Tibial artery (tissue), 4 donors: ENCODE measurements at regions not wholly inside any gene's neighbourhood (a gene's known extent, or its start where the extent isn't known, plus 50 kb on each side); places are given as distances from the start of the nearest gene placed in this dataset.

Experiments used
- DNase-seq, 2 donors: peaks; one replicate each; pipeline ENCODE4 v3.0.0-alpha.2; 2019
- H3K27ac ChIP-seq, 2 donors: fragments of 200-600 bp; sonication (generic) in 1 of 2; 1 replicate in 1 of 2; 2 replicates in 1 of 2; pipeline ENCODE4 v1.5.1; 2018 to 2019; ENCODE audit warnings: mild to moderate bottlenecking in 1 of 2
- H3K27me3 ChIP-seq, 2 donors: fragments of 200-600 bp; sonication (generic) in 1 of 2; one replicate each; pipeline versions ENCODE4 v1.5.1 to v1.6.0; 2016 to 2019
- H3K36me3 ChIP-seq, 3 donors: fragments of 200-600 bp; sonication (generic) in 2 of 3; one replicate each; pipeline ENCODE4 v1.5.1; 2016 to 2019; ENCODE audit warnings: mild to moderate bottlenecking in 2 of 3
- H3K4me1 ChIP-seq, 4 donors: fragments of 200-600 bp; sonication (generic) in 2 of 4; 1 replicate in 3 of 4; 2 replicates in 1 of 4; pipeline ENCODE4 v1.5.1; 2016 to 2019
- H3K4me3 ChIP-seq, 2 donors: fragments of 200-600 bp; sonication (generic) in 1 of 2; 1 replicate in 1 of 2; 2 replicates in 1 of 2; pipeline ENCODE4 v1.5.1; 2018 to 2019; ENCODE audit warnings: mild to moderate bottlenecking in 2 of 2
- H3K9me3 ChIP-seq, 3 donors: fragments of 200-600 bp; sonication (generic) in 1 of 3; one replicate each; pipeline ENCODE4 v1.5.1; 2016 to 2019
- CTCF ChIP-seq, 2 experiments: fragments of 200-600 bp in 1 of 2; fragments of 450-650 bp in 1 of 2; IDR thresholded peaks; one replicate each; pipeline ENCODE4 v1.5.1; 2017 to 2019; ENCODE audit warnings: antibody characterized with exemption in 2 of 2, mild to moderate bottlenecking in 1 of 2, moderate library complexity in 1 of 2
- intact Hi-C: fragments of 100-400 bp; cut with DNase I; formaldehyde crosslinking; loops from one replicate; pipeline ENCODE4 v1.15.0; 2023; ENCODE audit warnings: low total_unique reads

- no peaks in the 10 kb centered on the region for H3K4me1 ChIP-seq
- intact Hi-C loops: no loop called here
- no peak for TF ChIP-seq CTCF (IDR thresholded peaks at IDR 0.05)
- H3K4me3 ChIP-seq: no peak overlapping the region
- no peaks in the 10 kb centered on the region for H3K9me3 ChIP-seq
- no peak for DNase-seq
- no peaks in the 10 kb centered on the region for H3K27me3 ChIP-seq
- H3K36me3 ChIP-seq: no peaks in the 10 kb centered on the region
- H3K27ac ChIP-seq: no peak overlapping the region
Observed at GRCh38 chr5:39732166-39732565, 307.4 kb upstream of the DAB2 start.

- Histone ChIP-seq H3K4me3 (no peak overlapping the region), H3K27me3 (no peaks in the 10 kb centered on the region), H3K27ac (no peak overlapping the region), H3K9me3 (no peaks in the 10 kb centered on the region), H3K36me3 (no peaks in the 10 kb centered on the region), H3K4me1 (no peaks in the 10 kb centered on the region)
- no peak for DNase-seq
- TF ChIP-seq CTCF (IDR thresholded peaks at IDR 0.05): no peak
- intact Hi-C loops: no loop called here
Observed at GRCh38 chr5:39730699-39731098, 305.9 kb upstream of the DAB2 start.

GRCh38 chr5:39730006-39730405 is 305.2 kb upstream of the DAB2 start:
- intact Hi-C loops: no loop called here
- no peaks in the 10 kb centered on the region for H3K4me1 ChIP-seq
- H3K27me3 ChIP-seq: no peaks in the 10 kb centered on the region
- no peak for TF ChIP-seq CTCF (IDR thresholded peaks at IDR 0.05)
- no peak for DNase-seq
- no peaks in the 10 kb centered on the region for H3K36me3 ChIP-seq
- H3K9me3 ChIP-seq: no peaks in the 10 kb centered on the region
- no peak overlapping the region for H3K27ac ChIP-seq
- no peak overlapping the region for H3K4me3 ChIP-seq

GRCh38 chr5:39726467-39726866 is 301.7 kb upstream of the DAB2 start:
- no peak for TF ChIP-seq CTCF (IDR thresholded peaks at IDR 0.05)

GRCh38 chr5:39721394-39721793 is 296.6 kb upstream of the DAB2 start:
- Histone ChIP-seq H3K4me3 (no peak overlapping the region), H3K36me3 (no peaks in the 10 kb centered on the region), H3K27me3 (no peaks in the 10 kb centered on the region), H3K27ac (no peak overlapping the region), H3K4me1 (no peaks in the 10 kb centered on the region), H3K9me3 (no peaks in the 10 kb centered on the region)
- intact Hi-C loops: no loop called here
- DNase-seq: no peak
- TF ChIP-seq CTCF (IDR thresholded peaks at IDR 0.05): no peak

More at GRCh38 chr5:39726467-39726866, 301.7 kb upstream of the DAB2 start:
- intact Hi-C loops: no loop called here
- Histone ChIP-seq H3K36me3 (no peaks in the 10 kb centered on the region), H3K9me3 (no peaks in the 10 kb centered on the region), H3K27me3 (no peaks in the 10 kb centered on the region), H3K4me3 (no peak overlapping the region), H3K4me1 (no peaks in the 10 kb centered on the region), H3K27ac (no peak overlapping the region)
- no peak for DNase-seq

GRCh38 chr5:39720136-39720535 is 295.4 kb upstream of the DAB2 start:
- no peaks in the 10 kb centered on the region for H3K9me3 ChIP-seq

More at GRCh38 chr5:39720136-39720535, 295.4 kb upstream of the DAB2 start:
- H3K27ac ChIP-seq: no peak overlapping the region
- H3K27me3 ChIP-seq: no peaks in the 10 kb centered on the region
- intact Hi-C loops: no loop called here
- H3K4me3 ChIP-seq: no peak overlapping the region
- no peaks in the 10 kb centered on the region for H3K4me1 ChIP-seq
- no peak for DNase-seq
- no peak for TF ChIP-seq CTCF (IDR thresholded peaks at IDR 0.05)
- H3K36me3 ChIP-seq: no peaks in the 10 kb centered on the region
